ENCODE measurements at regions not wholly inside any gene's neighbourhood (a gene's known extent, or its start where the extent isn't known, plus 50 kb on each side); places are given as distances from the start of the nearest gene placed in this dataset.

DNA sequence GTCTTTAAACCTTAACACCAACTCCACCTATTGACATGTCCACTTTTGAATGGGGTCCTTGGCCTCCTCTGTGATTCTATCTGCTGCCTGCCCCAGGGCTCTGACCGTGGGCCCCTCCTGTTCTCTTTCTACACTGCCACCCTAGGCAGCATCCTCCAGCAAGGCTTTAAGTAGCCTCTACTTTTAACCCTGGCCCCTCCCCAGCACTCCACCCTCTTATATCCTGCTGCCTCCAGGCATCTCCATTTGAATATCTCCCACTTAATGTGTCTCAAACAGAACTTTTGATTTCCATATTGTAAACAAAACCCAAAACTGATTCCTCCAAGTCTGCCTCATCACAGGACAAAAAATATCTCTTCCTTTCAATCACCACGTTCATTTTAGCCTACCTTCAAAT lies 90.5 kb upstream of the ARHGAP32 start:
- no peak for DNase-seq (ENCODE audit: low spot score)
- H3K9me3 ChIP-seq (ENCODE audit: low read depth, low read length, poor library complexity, severe bottlenecking) = no peaks in the 10 kb centered on the region
- no peak overlapping the region for H3K4me3 ChIP-seq (ENCODE audit: low read depth, low read length, poor library complexity, severe bottlenecking)
- intact Hi-C loops (cut with micrococcal nuclease; ENCODE audit: unreplicated experiment) = no loop called here
- ChIA-PET POLR2A (ENCODE audit: low non-redundant PET) (no interaction called here), CTCF (no interaction called here)
- no peaks in the 10 kb centered on the region for H3K27me3 ChIP-seq (replicated peaks; ENCODE audit: insufficient read depth, low read depth, low read length, poor library complexity)
- TF ChIP-seq, protein P1, sequence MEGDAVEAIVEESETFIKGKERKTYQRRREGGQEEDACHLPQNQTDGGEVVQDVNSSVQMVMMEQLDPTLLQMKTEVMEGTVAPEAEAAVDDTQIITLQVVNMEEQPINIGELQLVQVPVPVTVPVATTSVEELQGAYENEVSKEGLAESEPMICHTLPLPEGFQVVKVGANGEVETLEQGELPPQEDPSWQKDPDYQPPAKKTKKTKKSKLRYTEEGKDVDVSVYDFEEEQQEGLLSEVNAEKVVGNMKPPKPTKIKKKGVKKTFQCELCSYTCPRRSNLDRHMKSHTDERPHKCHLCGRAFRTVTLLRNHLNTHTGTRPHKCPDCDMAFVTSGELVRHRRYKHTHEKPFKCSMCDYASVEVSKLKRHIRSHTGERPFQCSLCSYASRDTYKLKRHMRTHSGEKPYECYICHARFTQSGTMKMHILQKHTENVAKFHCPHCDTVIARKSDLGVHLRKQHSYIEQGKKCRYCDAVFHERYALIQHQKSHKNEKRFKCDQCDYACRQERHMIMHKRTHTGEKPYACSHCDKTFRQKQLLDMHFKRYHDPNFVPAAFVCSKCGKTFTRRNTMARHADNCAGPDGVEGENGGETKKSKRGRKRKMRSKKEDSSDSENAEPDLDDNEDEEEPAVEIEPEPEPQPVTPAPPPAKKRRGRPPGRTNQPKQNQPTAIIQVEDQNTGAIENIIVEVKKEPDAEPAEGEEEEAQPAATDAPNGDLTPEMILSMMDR (conservative IDR thresholded peaks at IDR 0.05; ENCODE audit: low read depth, low read length) = no peak
- no peak for TF ChIP-seq EZH2 (IDR thresholded peaks at IDR 0.05; ENCODE audit: borderline replicate concordance, low read depth, low read length, poor library complexity, severe bottlenecking)
- H3K36me3 ChIP-seq (ENCODE audit: insufficient read depth, low read length, poor library complexity, severe bottlenecking) = no peaks in the 10 kb centered on the region
- no TSS peak for BruUV-seq (replicated peaks)
- peaks cover 11% of the 10 kb centered on the region for H3K4me1 ChIP-seq (ENCODE audit: insufficient read depth, low read length, poor library complexity, severe bottlenecking)
- H3K27ac ChIP-seq (ENCODE audit: low read depth, low read length, poor library complexity, severe bottlenecking) = no peak overlapping the region

DNA sequence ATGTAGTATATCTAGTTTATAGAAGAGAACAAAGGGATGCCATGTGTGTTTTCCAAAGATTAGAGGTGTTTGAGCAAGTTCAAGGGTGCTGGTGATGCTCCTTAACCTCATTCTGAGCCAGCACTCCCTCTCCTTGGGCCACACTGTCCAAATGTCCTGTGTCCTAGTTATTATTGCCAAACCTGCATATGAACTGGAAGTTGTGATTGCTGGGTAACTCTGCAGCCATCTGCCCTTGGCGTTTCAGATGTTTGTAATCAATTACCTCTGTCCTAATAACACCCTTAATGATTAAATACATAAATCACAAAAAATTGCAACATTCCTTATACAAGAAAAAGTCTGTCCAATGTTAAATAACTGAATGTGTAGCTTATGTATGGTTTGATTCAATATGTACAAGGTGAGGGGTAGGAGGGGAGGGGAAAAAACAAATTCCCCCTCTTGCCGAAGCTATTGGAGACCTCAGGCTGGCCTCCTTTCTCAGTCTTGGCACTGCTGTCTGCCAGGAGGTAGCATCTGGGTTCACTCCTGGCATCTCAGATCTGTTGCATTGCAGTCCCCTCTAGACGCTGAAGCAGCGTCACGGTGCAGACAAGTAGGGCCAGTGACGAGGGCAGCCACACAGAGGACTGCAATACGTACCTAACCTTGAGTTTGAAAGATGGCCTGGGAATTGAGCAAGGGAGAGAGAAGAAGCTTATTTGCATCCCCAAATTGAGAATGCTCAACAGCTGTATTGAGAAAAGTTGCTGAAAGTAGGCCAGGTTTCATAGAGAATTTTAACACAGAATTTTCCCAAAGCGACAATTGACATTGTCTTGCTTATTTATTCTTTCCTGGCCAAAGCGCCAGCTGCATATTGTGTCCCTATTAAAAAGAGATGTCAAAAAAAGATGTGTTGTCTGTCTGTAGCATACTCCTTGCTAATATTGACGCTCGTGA lies 89.6 kb upstream of the ARHGAP32 start:
- H3K9me3 ChIP-seq (ENCODE audit: low read depth, low read length, poor library complexity, severe bottlenecking) = no peaks in the 10 kb centered on the region
- H3K27ac ChIP-seq (ENCODE audit: low read depth, low read length, poor library complexity, severe bottlenecking) = no peak overlapping the region
- H3K4me1 ChIP-seq (ENCODE audit: insufficient read depth, low read length, poor library complexity, severe bottlenecking) = peaks cover 19% of the 10 kb centered on the region
- POLR2A ChIA-PET (ENCODE audit: low non-redundant PET) = no interaction called here
- DNase-seq (ENCODE audit: low spot score) = no peak
- CTCF ChIA-PET = no interaction called here
- H3K36me3 ChIP-seq (ENCODE audit: insufficient read depth, low read length, poor library complexity, severe bottlenecking) = no peaks in the 10 kb centered on the region
- TF ChIP-seq, protein P1 (conservative IDR thresholded peaks at IDR 0.05; ENCODE audit: low read depth, low read length) = no peak
- no peak for TF ChIP-seq EZH2 (IDR thresholded peaks at IDR 0.05; ENCODE audit: borderline replicate concordance, low read depth, low read length, poor library complexity, severe bottlenecking)
- H3K4me3 ChIP-seq (ENCODE audit: low read depth, low read length, poor library complexity, severe bottlenecking) = no peak overlapping the region
- no TSS peak for BruUV-seq (replicated peaks)
- intact Hi-C loops (cut with micrococcal nuclease; ENCODE audit: unreplicated experiment) = no loop called here
- H3K27me3 ChIP-seq (replicated peaks; ENCODE audit: insufficient read depth, low read depth, low read length, poor library complexity) = no peaks in the 10 kb centered on the region

DNA sequence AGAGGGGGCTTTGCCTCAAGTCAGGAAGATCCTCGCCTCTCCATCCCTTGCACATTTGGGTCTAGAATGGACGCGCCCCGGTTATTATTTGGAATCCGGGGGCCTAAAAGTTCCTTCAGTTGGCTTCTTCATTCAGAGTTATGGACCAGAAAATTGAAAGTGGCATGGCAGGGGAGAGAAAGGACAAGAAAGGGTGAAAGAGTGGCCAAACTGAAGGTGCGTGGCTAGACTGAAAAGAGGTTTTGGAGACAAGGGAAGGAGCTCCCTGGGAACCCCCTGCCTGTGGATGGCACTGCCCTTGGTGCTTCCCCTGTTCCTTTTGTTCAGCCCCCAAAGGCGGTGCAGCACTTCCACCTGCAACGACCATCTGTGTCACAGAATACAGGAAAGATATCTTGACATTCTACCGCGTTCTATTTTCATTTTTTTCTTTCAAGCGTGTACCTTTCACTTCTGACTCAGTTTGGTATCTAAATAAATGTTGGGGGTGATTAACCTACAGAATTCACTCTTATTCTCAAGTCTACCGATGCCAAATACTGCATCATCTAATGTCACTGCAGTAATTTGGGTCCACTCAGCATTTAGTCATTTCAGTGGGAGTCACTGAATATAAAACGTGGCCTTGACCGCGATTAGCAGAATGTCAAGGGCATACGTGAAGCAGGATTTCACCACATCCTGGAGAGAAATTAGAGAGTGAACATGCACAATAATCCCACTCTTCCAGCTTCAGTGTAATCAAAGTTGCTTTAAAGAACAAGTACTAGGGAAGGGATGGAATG lies 88.1 kb upstream of the ARHGAP32 start:
- TSS peak; percentile 83 for BruUV-seq (replicated peaks)
- no peak for DNase-seq (ENCODE audit: low spot score)
- TF ChIP-seq, protein P1 (conservative IDR thresholded peaks at IDR 0.05; ENCODE audit: low read depth, low read length) = no peak
- no peak for TF ChIP-seq EZH2 (IDR thresholded peaks at IDR 0.05; ENCODE audit: borderline replicate concordance, low read depth, low read length, poor library complexity, severe bottlenecking)
- ChIA-PET CTCF (no interaction called here), POLR2A (ENCODE audit: low non-redundant PET) (no interaction called here)
- Histone ChIP-seq H3K4me3 (ENCODE audit: low read depth, low read length, poor library complexity, severe bottlenecking) (peak overlapping the region; percentile 64), H3K9me3 (ENCODE audit: low read depth, low read length, poor library complexity, severe bottlenecking) (no peaks in the 10 kb centered on the region), H3K27ac (ENCODE audit: low read depth, low read length, poor library complexity, severe bottlenecking) (peak overlapping the region; percentile 62), H3K4me1 (ENCODE audit: insufficient read depth, low read length, poor library complexity, severe bottlenecking) (peaks cover 34% of the 10 kb centered on the region), H3K27me3 (replicated peaks; ENCODE audit: insufficient read depth, low read depth, low read length, poor library complexity) (no peaks in the 10 kb centered on the region), H3K36me3 (ENCODE audit: insufficient read depth, low read length, poor library complexity, severe bottlenecking) (no peaks in the 10 kb centered on the region)
- intact Hi-C loops (cut with micrococcal nuclease; ENCODE audit: unreplicated experiment) = no loop called here

All from A673 (cell line).